ENCODE measurements at regions not wholly inside any gene's neighbourhood (a gene's known extent, or its start where the extent isn't known, plus 50 kb on each side); places are given as distances from the start of the nearest gene placed in this dataset.

DNA sequence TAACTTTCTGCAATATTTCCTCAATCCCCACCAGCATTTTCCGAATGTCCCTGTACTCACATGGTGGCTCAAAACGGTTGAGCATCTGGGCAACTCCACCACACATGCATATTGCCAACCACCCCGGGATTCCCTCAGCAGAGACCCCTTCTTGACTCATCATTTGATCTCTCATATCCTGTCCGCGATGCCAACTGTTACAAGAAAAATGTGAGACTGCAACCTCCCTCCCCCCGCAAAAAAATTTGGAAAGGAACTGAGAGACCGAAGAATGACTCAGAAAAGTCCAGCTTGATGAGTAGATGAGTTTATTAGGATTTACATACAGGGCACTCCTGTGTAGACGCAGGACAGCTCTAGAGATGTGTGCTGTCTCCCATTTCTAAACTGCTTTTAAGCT lies 561.4 kb downstream of the ZIC3 start:
- H3K27ac ChIP-seq: no peak overlapping the region
- H3K36me3 ChIP-seq (replicated peaks): no peaks in the 10 kb centered on the region
- TF ChIP-seq CTCF (IDR thresholded peaks at IDR 0.05; ENCODE audit: low read depth, low read length, missing control alignments): no peak
- H3K27me3 ChIP-seq (replicated peaks): no peaks in the 10 kb centered on the region
- DNase-seq: no peak
- in situ Hi-C loops (cut with HindIII; ENCODE audit: low pct_ligation_motif_present, low sequenced_read_pairs): no loop called here
- H3K4me3 ChIP-seq (ENCODE audit: low read depth, low read length): no peak overlapping the region

GRCh38 chrX:138128027-138128671 lies 562.2 kb downstream of the ZIC3 start:
- peak; percentile 20 for DNase-seq
- in situ Hi-C loops (cut with HindIII; ENCODE audit: low pct_ligation_motif_present, low sequenced_read_pairs): no loop called here
- Histone ChIP-seq H3K4me3 (ENCODE audit: low read depth, low read length) (no peak overlapping the region), H3K27me3 (replicated peaks) (no peaks in the 10 kb centered on the region), H3K36me3 (replicated peaks) (no peaks in the 10 kb centered on the region), H3K27ac (no peak overlapping the region)
- TF ChIP-seq CTCF (IDR thresholded peaks at IDR 0.05; ENCODE audit: low read depth, low read length, missing control alignments): peak; percentile 70

GRCh38 chrX:138150709-138151108 lies 560.8 kb downstream of the FGF13 start:
- in situ Hi-C loops (cut with HindIII; ENCODE audit: low pct_ligation_motif_present, low sequenced_read_pairs): no loop called here
- TF ChIP-seq CTCF (IDR thresholded peaks at IDR 0.05; ENCODE audit: low read depth, low read length, missing control alignments): no peak
- no peak for DNase-seq
- no peak overlapping the region for H3K4me3 ChIP-seq (ENCODE audit: low read depth, low read length)
- no peak overlapping the region for H3K27ac ChIP-seq
- H3K36me3 ChIP-seq (replicated peaks): no peaks in the 10 kb centered on the region
- no peaks in the 10 kb centered on the region for H3K27me3 ChIP-seq (replicated peaks)

DNA sequence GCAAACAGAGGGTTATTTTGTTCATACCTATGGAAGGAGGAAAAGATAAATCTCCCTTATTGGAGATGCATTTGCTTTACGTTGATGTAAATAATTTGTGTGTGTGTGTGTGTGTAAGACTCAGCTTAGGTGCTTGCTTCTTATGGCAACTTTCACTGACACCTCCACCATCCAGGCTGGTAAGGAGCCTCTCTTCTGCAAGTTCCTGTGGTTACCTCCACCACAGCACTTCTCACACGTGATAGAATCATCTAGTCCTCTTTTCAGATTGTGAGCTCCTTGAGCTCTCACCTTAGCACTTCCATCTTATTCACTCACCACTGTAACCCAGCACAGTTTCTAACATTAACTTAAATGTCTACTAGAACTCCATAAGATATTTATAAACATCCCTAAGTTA lies 553.7 kb downstream of the FGF13 start:
- no peak overlapping the region for H3K4me3 ChIP-seq (ENCODE audit: low read depth, low read length)
- DNase-seq: no peak
- no peak for TF ChIP-seq CTCF (IDR thresholded peaks at IDR 0.05; ENCODE audit: low read depth, low read length, missing control alignments)
- in situ Hi-C loops (cut with HindIII; ENCODE audit: low pct_ligation_motif_present, low sequenced_read_pairs): no loop called here
- H3K27ac ChIP-seq: no peak overlapping the region
- no peaks in the 10 kb centered on the region for H3K36me3 ChIP-seq (replicated peaks)
- no peaks in the 10 kb centered on the region for H3K27me3 ChIP-seq (replicated peaks)

DNA sequence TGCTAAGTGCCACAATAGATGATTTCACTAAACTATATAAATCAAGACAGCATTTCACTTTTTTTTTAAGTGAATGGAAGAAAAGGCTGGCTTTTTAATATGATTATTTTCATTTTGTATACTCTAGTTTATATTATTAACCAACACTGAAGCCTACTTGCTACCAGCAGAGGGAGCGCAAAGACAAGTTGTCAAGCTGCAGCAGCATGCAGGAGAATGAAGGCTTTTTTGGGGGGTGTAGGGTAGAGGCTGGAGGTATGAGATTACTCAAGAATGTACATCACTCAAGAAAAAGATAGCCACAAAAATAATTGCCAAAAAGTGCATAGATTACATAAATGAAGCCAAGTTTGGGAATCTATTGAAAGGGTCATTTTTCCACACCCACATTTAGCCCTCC lies 519.5 kb downstream of the FGF13 start:
- Histone ChIP-seq H3K27ac (no peak overlapping the region), H3K36me3 (replicated peaks) (no peaks in the 10 kb centered on the region), H3K4me3 (ENCODE audit: low read depth, low read length) (no peak overlapping the region), H3K27me3 (replicated peaks) (no peaks in the 10 kb centered on the region)
- in situ Hi-C loops (cut with HindIII; ENCODE audit: low pct_ligation_motif_present, low sequenced_read_pairs): no loop called here
- peak; percentile 64 for TF ChIP-seq CTCF (IDR thresholded peaks at IDR 0.05; ENCODE audit: low read depth, low read length, missing control alignments)
- DNase-seq: peak; percentile 20

- Histone ChIP-seq H3K36me3 (replicated peaks) (no peaks in the 10 kb centered on the region), H3K27ac (no peak overlapping the region), H3K27me3 (replicated peaks) (no peaks in the 10 kb centered on the region), H3K4me3 (ENCODE audit: low read depth, low read length) (no peak overlapping the region)
- DNase-seq: no peak
- no peak for TF ChIP-seq CTCF (IDR thresholded peaks at IDR 0.05; ENCODE audit: low read depth, low read length, missing control alignments)
- in situ Hi-C loops (cut with HindIII; ENCODE audit: low pct_ligation_motif_present, low sequenced_read_pairs): no loop called here
These were observed 481.8 kb downstream of the FGF13 start for GRCh38 chrX:138229718-138230117.
